NCI-H1105 (cell line): ENCODE measurements at regions not wholly inside any gene's neighbourhood (a gene's known extent, or its start where the extent isn't known, plus 50 kb on each side); places are given as distances from the start of the nearest gene placed in this dataset.
"Not testable (repeated sequence)": the region's sequence is repeated elsewhere in the genome, so short reads cannot be mapped to it uniquely, and the experiment has no call there.

Source experiments
- DNase-seq: peaks from one replicate; lab custom pipeline; 2025; lab: John Stamatoyannopoulos, UW

GRCh38 chr9:99628849-99629620 lies 192.7 kb upstream of the NR4A3 start:
- no peak for DNase-seq

- no peak for DNase-seq
These were observed 189.2 kb upstream of the NR4A3 start for GRCh38 chr9:99632349-99633038.

- DNase-seq = no peak
These were observed 188.4 kb upstream of the NR4A3 start for GRCh38 chr9:99633265-99633664.

GRCh38 chr9:99634186-99634585 lies 187.5 kb upstream of the NR4A3 start:
- no peak for DNase-seq

GRCh38 chr9:99635032-99635431 lies 186.7 kb upstream of the NR4A3 start:
- DNase-seq = no peak

- no peak for DNase-seq
These were observed 184.0 kb upstream of the NR4A3 start for GRCh38 chr9:99637641-99638040.

GRCh38 chr9:99638971-99639370 lies 182.7 kb upstream of the NR4A3 start:
- DNase-seq = no peak

GRCh38 chr9:99647604-99648003 lies 174.1 kb upstream of the NR4A3 start:
- DNase-seq = no peak

GRCh38 chr9:99650187-99650874 lies 171.4 kb upstream of the NR4A3 start:
- DNase-seq = no peak

GRCh38 chr9:99660191-99660636 lies 161.5 kb upstream of the NR4A3 start:
- DNase-seq = no peak

- DNase-seq = no peak
These were observed 158.4 kb upstream of the NR4A3 start for GRCh38 chr9:99663297-99663696.

GRCh38 chr9:99663856-99664255 lies 157.8 kb upstream of the NR4A3 start:
- DNase-seq = no peak

- peak; percentile 25 for DNase-seq
These were observed 155.1 kb upstream of the NR4A3 start for GRCh38 chr9:99666571-99666970.

- DNase-seq = not testable (repeated sequence)
These were observed 150.8 kb upstream of the NR4A3 start for GRCh38 chr9:99670886-99671285.

- DNase-seq = no peak
These were observed 144.4 kb upstream of the NR4A3 start for GRCh38 chr9:99677281-99677680.

GRCh38 chr9:99678566-99678965 lies 143.1 kb upstream of the NR4A3 start:
- no peak for DNase-seq

- DNase-seq = no peak
These were observed 141.5 kb upstream of the NR4A3 start for GRCh38 chr9:99680191-99680590.

GRCh38 chr9:99681113-99681512 lies 140.6 kb upstream of the NR4A3 start:
- DNase-seq = no peak

GRCh38 chr9:99682378-99682777 lies 139.3 kb upstream of the NR4A3 start:
- DNase-seq = no peak

GRCh38 chr9:99682870-99683269 lies 138.8 kb upstream of the NR4A3 start:
- DNase-seq = no peak

- DNase-seq = no peak
These were observed 131.1 kb upstream of the NR4A3 start for GRCh38 chr9:99690573-99690972.

GRCh38 chr9:99693888-99694287 lies 127.8 kb upstream of the NR4A3 start:
- DNase-seq = no peak

- no peak for DNase-seq
These were observed 127.3 kb upstream of the NR4A3 start for GRCh38 chr9:99694393-99694792.
